BJ (cell line): ENCODE measurements at regions not wholly inside any gene's neighbourhood (a gene's known extent, or its start where the extent isn't known, plus 50 kb on each side); places are given as distances from the start of the nearest gene placed in this dataset.
"Not testable (repeated sequence)": the region's sequence is repeated elsewhere in the genome, so short reads cannot be mapped to it uniquely, and the experiment has no call there.

Source experiments
- CTCF ChIA-PET: fragments of 350-600 bp; formaldehyde crosslinking; extraction: SDS; loops from one replicate; lab custom pipeline; 2021; ENCODE audit warnings: antibody characterized with exemption, inconsistent platforms; lab: Yijun Ruan, JAX
- POLR2A ChIA-PET: fragments of 300-600 bp; sonication (Branson Sonifier 250); formaldehyde crosslinking; extraction: SDS; loops from one replicate; lab custom pipeline; 2021; ENCODE audit warnings: antibody characterized with exemption; lab: Charles Lee
- DNase-seq: peaks from one replicate; pipeline ENCODE4 v3.0.0-alpha.2; 2011; ENCODE audit warnings: low read depth
- H3K27me3 ChIP-seq: 2 replicates; pipeline ENCODE4 v1.6.0; 2011; ENCODE audit warnings: low read length; ENCODE audit not compliant: control insufficient read depth, insufficient read depth
- H3K36me3 ChIP-seq: 2 replicates; pipeline ENCODE4 v1.5.1; 2011; ENCODE audit warnings: low read length; ENCODE audit not compliant: control insufficient read depth, insufficient read depth
- H3K4me3 ChIP-seq: 2 replicates; pipeline ENCODE4 v1.5.1; 2011; ENCODE audit warnings: low read depth, mild to moderate bottlenecking, control low read depth, low read length
- CTCF ChIP-seq: IDR thresholded peaks from 2 replicates; pipeline ENCODE4 v1.5.1; 2011; ENCODE audit warnings: low read depth, mild to moderate bottlenecking, control low read depth, inconsistent platforms, low read length, moderate library complexity; ENCODE audit not compliant: insufficient read depth

GRCh38 chr3:70618151-70618550 lies 305.7 kb upstream of the MDFIC2 start:
- CTCF ChIA-PET: interaction anchor here (1.5 kb wide), 1 partner anchor 67 kb away, joined by 4 read pairs; no protein-coding TSS in a partner anchor
- no peak for DNase-seq
- Histone ChIP-seq H3K36me3 (no peaks in the 10 kb centered on the region), H3K27me3 (no peaks in the 10 kb centered on the region; the same call in 1 of the 2 replicates), H3K4me3 (no peak overlapping the region)
- no peak for TF ChIP-seq CTCF
- POLR2A ChIA-PET: no interaction called here

- POLR2A ChIA-PET, H3K27me3 ChIP-seq: not testable (repeated sequence)
- CTCF ChIA-PET: interaction anchor here (0.6 kb wide), 1 partner anchor 304 kb away, joined by 3 read pairs; no protein-coding TSS in a partner anchor
Observed at GRCh38 chr3:70617349-70617748, 304.9 kb upstream of the MDFIC2 start.

GRCh38 chr3:70615286-70615685 lies 302.8 kb upstream of the MDFIC2 start:
- POLR2A ChIA-PET: no interaction called here

More at GRCh38 chr3:70617349-70617748, 304.9 kb upstream of the MDFIC2 start:
- not testable (repeated sequence) for H3K4me3 ChIP-seq, DNase-seq, H3K36me3 ChIP-seq

GRCh38 chr3:70614111-70614510 lies 301.7 kb upstream of the MDFIC2 start:
- H3K27me3 ChIP-seq: no peaks in the 10 kb centered on the region
- TF ChIP-seq CTCF: no peak
- ChIA-PET CTCF (no interaction called here), POLR2A (no interaction called here)
- DNase-seq: no peak
- no peaks in the 10 kb centered on the region for H3K36me3 ChIP-seq
- H3K4me3 ChIP-seq: no peak overlapping the region

More at GRCh38 chr3:70615286-70615685, 302.8 kb upstream of the MDFIC2 start:
- no peak for DNase-seq
- no peaks in the 10 kb centered on the region for H3K36me3 ChIP-seq
- no peak for TF ChIP-seq CTCF
- H3K4me3 ChIP-seq: no peak overlapping the region
- CTCF ChIA-PET: no interaction called here
- no peaks in the 10 kb centered on the region for H3K27me3 ChIP-seq

- H3K36me3 ChIP-seq: no peaks in the 10 kb centered on the region
- no peaks in the 10 kb centered on the region for H3K27me3 ChIP-seq
- TF ChIP-seq CTCF: no peak
- POLR2A ChIA-PET: no interaction called here
- DNase-seq: no peak
- no peak overlapping the region for H3K4me3 ChIP-seq
- CTCF ChIA-PET: no interaction called here
Observed at GRCh38 chr3:70612920-70613319, 300.5 kb upstream of the MDFIC2 start.

- POLR2A ChIA-PET: interaction anchor here (0.6 kb wide), 1 partner anchor 116 kb away, joined by 3 read pairs; no protein-coding TSS in a partner anchor
- H3K27me3 ChIP-seq, H3K4me3 ChIP-seq, H3K36me3 ChIP-seq, DNase-seq, CTCF ChIA-PET: not testable (repeated sequence)
Observed at GRCh38 chr3:70611667-70612277, 299.3 kb upstream of the MDFIC2 start.
